ENCODE measurements at regions not wholly inside any gene's neighbourhood (a gene's known extent, or its start where the extent isn't known, plus 50 kb on each side); places are given as distances from the start of the nearest gene placed in this dataset.

GRCh38 chr2:238562446-238562845, 135.7 kb downstream of the ASB1 start:
- no peak for DNase-seq

- no peak for DNase-seq
These were observed 136.8 kb downstream of the ASB1 start for GRCh38 chr2:238563551-238563950.

- DNase-seq: no peak
These were observed 137.7 kb downstream of the ASB1 start for GRCh38 chr2:238564286-238564920.

GRCh38 chr2:238565031-238565430, 138.3 kb downstream of the ASB1 start:
- no peak for DNase-seq

- DNase-seq: no peak
These were observed 139.4 kb downstream of the ASB1 start for GRCh38 chr2:238566001-238566645.

- no peak for DNase-seq
These were observed 140.5 kb downstream of the ASB1 start for GRCh38 chr2:238567067-238567855.

GRCh38 chr2:238567996-238568395, 141.3 kb downstream of the ASB1 start:
- no peak for DNase-seq

- no peak for DNase-seq
These were observed 142.0 kb downstream of the ASB1 start for GRCh38 chr2:238568455-238569440.

GRCh38 chr2:238569507-238570195, 142.9 kb downstream of the ASB1 start:
- no peak for DNase-seq

GRCh38 chr2:238570391-238570790, 143.7 kb downstream of the ASB1 start:
- no peak for DNase-seq

- no peak for DNase-seq
These were observed 144.2 kb downstream of the ASB1 start for GRCh38 chr2:238570926-238571325.

- DNase-seq: no peak
These were observed 145.1 kb downstream of the ASB1 start for GRCh38 chr2:238571661-238572372.

- no peak for DNase-seq
These were observed 146.5 kb downstream of the ASB1 start for GRCh38 chr2:238573065-238573778.

GRCh38 chr2:238573916-238574315, 147.2 kb downstream of the ASB1 start:
- DNase-seq: no peak

GRCh38 chr2:238574490-238575271, 148.0 kb downstream of the ASB1 start:
- DNase-seq: no peak

- no peak for DNase-seq
These were observed 149.9 kb downstream of the ASB1 start for GRCh38 chr2:238576674-238577073.

- no peak for DNase-seq
These were observed 151.5 kb downstream of the ASB1 start for GRCh38 chr2:238578256-238578655.

- DNase-seq: no peak
These were observed 153.8 kb downstream of the ASB1 start for GRCh38 chr2:238580486-238580885.

- DNase-seq: no peak
These were observed 154.4 kb downstream of the ASB1 start for GRCh38 chr2:238581126-238581525.

- no peak for DNase-seq
These were observed 155.4 kb downstream of the ASB1 start for GRCh38 chr2:238582159-238582558.
